RWPE2 (cell line): ENCODE measurements at regions not wholly inside any gene's neighbourhood (a gene's known extent, or its start where the extent isn't known, plus 50 kb on each side); places are given as distances from the start of the nearest gene placed in this dataset.

Source experiments
- ATAC-seq: fragments of 200-7000 bp; cut with Tn5 transposase; 3 replicates; pipeline ENCODE4 v1.9.1; 2021; ENCODE audit warnings: low read depth
- DNase-seq: peaks from one replicate; pipeline ENCODE4 v3.0.0-alpha.2; 2020; ENCODE audit warnings: low spot score
- H3K27ac ChIP-seq: fragments of 450-650 bp; 2 replicates; pipeline ENCODE4 v1.5.1; 2017; ENCODE audit warnings: mild to moderate bottlenecking; ENCODE audit not compliant: poor library complexity, severe bottlenecking
- H3K27me3 ChIP-seq: fragments of 250-450 bp; sonication (Bioruptor Pico); 2 replicates; pipeline ENCODE4 v1.5.1; 2021; ENCODE audit warnings: mild to moderate bottlenecking, moderate library complexity; ENCODE audit not compliant: insufficient read depth, poor library complexity, severe bottlenecking
- H3K36me3 ChIP-seq: fragments of 250-450 bp; sonication (Bioruptor Pico); 2 replicates; pipeline ENCODE4 v1.5.1; 2020; ENCODE audit warnings: low read depth, mild to moderate bottlenecking, moderate library complexity
- H3K4me1 ChIP-seq: fragments of 250-450 bp; sonication (Bioruptor Pico); 2 replicates; pipeline ENCODE4 v1.5.1; 2021; ENCODE audit warnings: mild to moderate bottlenecking, moderate library complexity; ENCODE audit not compliant: insufficient read depth, poor library complexity, severe bottlenecking
- H3K4me3 ChIP-seq: fragments of 250-450 bp; sonication (Bioruptor Pico); 2 replicates; pipeline ENCODE4 v1.5.1; 2021; ENCODE audit warnings: mild to moderate bottlenecking, moderate library complexity; ENCODE audit not compliant: severe bottlenecking
- H3K9me3 ChIP-seq: fragments of 250-450 bp; sonication (Bioruptor Pico); 2 replicates; pipeline ENCODE4 v1.5.1; 2021; ENCODE audit warnings: mild to moderate bottlenecking, moderate library complexity; ENCODE audit not compliant: severe bottlenecking
- TF ChIP-seq, protein P1 (sequence below): fragments of 450-650 bp; IDR thresholded peaks from one replicate; pipeline ENCODE4 v1.5.1; 2017; ENCODE audit warnings: mild to moderate bottlenecking, moderate library complexity; ENCODE audit not compliant: poor library complexity, severe bottlenecking

- H3K27me3 ChIP-seq, result no peaks in the 10 kb centered on the region
- no peaks in the 10 kb centered on the region for H3K36me3 ChIP-seq
- no peaks in the 10 kb centered on the region for H3K4me1 ChIP-seq
- H3K4me3 ChIP-seq, result no peak overlapping the region
- no peak overlapping the region for H3K27ac ChIP-seq
- DNase-seq, result no peak
- TF ChIP-seq, protein P1, sequence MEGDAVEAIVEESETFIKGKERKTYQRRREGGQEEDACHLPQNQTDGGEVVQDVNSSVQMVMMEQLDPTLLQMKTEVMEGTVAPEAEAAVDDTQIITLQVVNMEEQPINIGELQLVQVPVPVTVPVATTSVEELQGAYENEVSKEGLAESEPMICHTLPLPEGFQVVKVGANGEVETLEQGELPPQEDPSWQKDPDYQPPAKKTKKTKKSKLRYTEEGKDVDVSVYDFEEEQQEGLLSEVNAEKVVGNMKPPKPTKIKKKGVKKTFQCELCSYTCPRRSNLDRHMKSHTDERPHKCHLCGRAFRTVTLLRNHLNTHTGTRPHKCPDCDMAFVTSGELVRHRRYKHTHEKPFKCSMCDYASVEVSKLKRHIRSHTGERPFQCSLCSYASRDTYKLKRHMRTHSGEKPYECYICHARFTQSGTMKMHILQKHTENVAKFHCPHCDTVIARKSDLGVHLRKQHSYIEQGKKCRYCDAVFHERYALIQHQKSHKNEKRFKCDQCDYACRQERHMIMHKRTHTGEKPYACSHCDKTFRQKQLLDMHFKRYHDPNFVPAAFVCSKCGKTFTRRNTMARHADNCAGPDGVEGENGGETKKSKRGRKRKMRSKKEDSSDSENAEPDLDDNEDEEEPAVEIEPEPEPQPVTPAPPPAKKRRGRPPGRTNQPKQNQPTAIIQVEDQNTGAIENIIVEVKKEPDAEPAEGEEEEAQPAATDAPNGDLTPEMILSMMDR, result no peak
- no peaks in the 10 kb centered on the region for H3K9me3 ChIP-seq
- no peak for ATAC-seq
These were observed 115.7 kb upstream of the ANK2 start for GRCh38 chr4:112933790-112934189.

- H3K27ac ChIP-seq, result no peak overlapping the region
- ATAC-seq (no peak; the same call in 2 of the 3 replicates), DNase-seq (no peak)
- peaks cover 2% of the 10 kb centered on the region for H3K27me3 ChIP-seq
- TF ChIP-seq, protein P1, result peak; percentile 93
- H3K4me3 ChIP-seq, result no peak overlapping the region
- no peaks in the 10 kb centered on the region for H3K36me3 ChIP-seq
- no peaks in the 10 kb centered on the region for H3K4me1 ChIP-seq
- no peaks in the 10 kb centered on the region for H3K9me3 ChIP-seq
These were observed 110.9 kb upstream of the ANK2 start for GRCh38 chr4:112938461-112939058.

- DNase-seq (no peak), ATAC-seq (no peak)
- H3K36me3 ChIP-seq, result no peaks in the 10 kb centered on the region
- TF ChIP-seq, protein P1, result no peak
- no peaks in the 10 kb centered on the region for H3K9me3 ChIP-seq
- no peak overlapping the region for H3K4me3 ChIP-seq
- no peaks in the 10 kb centered on the region for H3K4me1 ChIP-seq
- H3K27ac ChIP-seq, result no peak overlapping the region
- peaks cover 2% of the 10 kb centered on the region for H3K27me3 ChIP-seq
These were observed 109.6 kb upstream of the ANK2 start for GRCh38 chr4:112939901-112940300.

DNA sequence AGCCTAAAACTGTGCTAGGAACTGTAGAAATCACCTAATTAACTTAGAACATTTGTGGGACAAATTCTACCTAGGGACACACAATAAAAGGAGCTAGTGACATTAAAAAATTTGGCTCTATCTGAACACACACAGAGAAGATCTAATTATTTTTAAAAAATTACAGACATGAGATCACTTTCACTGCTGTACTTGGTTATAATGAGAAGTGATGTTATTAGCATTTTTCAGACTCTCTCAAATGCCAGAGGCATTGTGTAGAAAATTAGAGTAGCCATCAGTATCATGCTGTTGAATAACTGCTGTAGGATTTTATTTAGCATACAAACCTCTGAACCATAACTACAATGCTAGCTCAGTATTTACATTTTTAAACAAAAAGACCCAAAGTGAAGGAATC is 109.1 kb upstream of the ANK2 start:
- Histone ChIP-seq H3K27ac (no peak overlapping the region), H3K27me3 (peaks cover 2% of the 10 kb centered on the region), H3K4me1 (no peaks in the 10 kb centered on the region), H3K4me3 (no peak overlapping the region), H3K36me3 (no peaks in the 10 kb centered on the region), H3K9me3 (no peaks in the 10 kb centered on the region)
- ATAC-seq, result no peak
- no peak for DNase-seq
- TF ChIP-seq, protein P1, result no peak

GRCh38 chr4:112942077-112942476 is 107.4 kb upstream of the ANK2 start:
- H3K36me3 ChIP-seq, result no peaks in the 10 kb centered on the region
- ATAC-seq, result no peak
- H3K4me1 ChIP-seq, result no peaks in the 10 kb centered on the region
- no peak overlapping the region for H3K27ac ChIP-seq
- no peak overlapping the region for H3K4me3 ChIP-seq
- peaks cover 2% of the 10 kb centered on the region for H3K27me3 ChIP-seq
- TF ChIP-seq, protein P1, result no peak
- no peak for DNase-seq
- no peaks in the 10 kb centered on the region for H3K9me3 ChIP-seq
